Prostate gland (tissue), 2 donors: ENCODE measurements at regions not wholly inside any gene's neighbourhood (a gene's known extent, or its start where the extent isn't known, plus 50 kb on each side); places are given as distances from the start of the nearest gene placed in this dataset.

ENCODE experiments used
- DNase-seq: peaks from one replicate; pipeline ENCODE4 v3.0.0-alpha.2; 2019; ENCODE audit warnings: low spot score
- H3K27ac ChIP-seq, 2 donors: fragments of 200-600 bp; sonication (generic); 2 replicates each; pipeline ENCODE4 v1.5.1; 2017 to 2019
- H3K27me3 ChIP-seq: fragments of 200-600 bp; sonication (generic); replicated peaks from 2 replicates; pipeline ENCODE4 v1.5.1; 2019; ENCODE audit not compliant: insufficient read depth
- H3K36me3 ChIP-seq, 2 donors: fragments of 200-600 bp; sonication (generic); 1 replicate in 1 of 2; 2 replicates in 1 of 2; pipeline versions ENCODE4 v1.5.1 to v1.8.1; 2017 to 2019
- H3K4me1 ChIP-seq: fragments of 200-600 bp; sonication (generic); replicated peaks from 2 replicates; pipeline ENCODE4 v1.5.1; 2019
- H3K4me3 ChIP-seq, 2 donors: fragments of 200-600 bp; sonication (generic); 2 replicates each; pipeline ENCODE4 v1.5.1; 2017 to 2019
- H3K9me3 ChIP-seq: fragments of 200-600 bp; sonication (generic); 2 replicates; pipeline ENCODE4 v1.5.1; 2017
- CTCF ChIP-seq, 4 experiments: fragments of 200-600 bp in 2 of 4; fragments of 450-650 bp in 2 of 4; sonication (generic) in 2 of 4; IDR thresholded peaks; 1 replicate in 3 of 4; 2 replicates in 1 of 4; pipeline ENCODE4 v1.5.1; 2016 to 2019; ENCODE audit warnings: antibody characterized with exemption in 4 of 4, mild to moderate bottlenecking in 2 of 4, moderate library complexity in 2 of 4
- POLR2A ChIP-seq: fragments of 450-650 bp; IDR thresholded peaks from one replicate; pipeline ENCODE4 v1.6.1; 2016; ENCODE audit warnings: antibody characterized with exemption, mild to moderate bottlenecking
- POLR2AphosphoS5 ChIP-seq: sonication (generic); formaldehyde crosslinking; IDR thresholded peaks from one replicate; pipeline ENCODE4 v1.6.1; 2017; ENCODE audit warnings: antibody characterized with exemption
- WGBS: methylation state at CpG from one replicate; pipeline ENCODE4 v1.1.5; 2018; 5-methylcytosine and 5-hydroxymethylcytosine counted together
- intact Hi-C: fragments of 100-400 bp; cut with DNase I; formaldehyde crosslinking; loops from one replicate; pipeline ENCODE4 v1.14.2; 2022

GRCh38 chr9:8262625-8263622, 463.3 kb upstream of the DMAC1 start:
- H3K4me1 ChIP-seq: no peaks in the 10 kb centered on the region
- intact Hi-C loops: no loop called here
- no peak for DNase-seq
- no peak for TF ChIP-seq POLR2AphosphoS5
- no peak for TF ChIP-seq POLR2A
- TF ChIP-seq CTCF (IDR thresholded peaks at IDR 0.05): no peak
- no peaks in the 10 kb centered on the region for H3K27me3 ChIP-seq
- no peaks in the 10 kb centered on the region for H3K36me3 ChIP-seq
- H3K27ac ChIP-seq: no peak overlapping the region
- WGBS: 45% methylated on average over 6 of the region's 6 CpGs
- no peak overlapping the region for H3K4me3 ChIP-seq
- H3K9me3 ChIP-seq: no peaks in the 10 kb centered on the region

- Histone ChIP-seq H3K4me3 (no peak overlapping the region), H3K36me3 (no peaks in the 10 kb centered on the region), H3K27me3 (no peaks in the 10 kb centered on the region), H3K9me3 (no peaks in the 10 kb centered on the region), H3K27ac (no peak overlapping the region), H3K4me1 (no peaks in the 10 kb centered on the region)
- no peak for DNase-seq
- intact Hi-C loops: no loop called here
- no peak for TF ChIP-seq CTCF (IDR thresholded peaks at IDR 0.05)
- TF ChIP-seq POLR2AphosphoS5: no peak
- TF ChIP-seq POLR2A: no peak
- WGBS: 86% methylated on average over 3 of the region's 3 CpGs
Observed at GRCh38 chr9:8261737-8262136, 462.2 kb upstream of the DMAC1 start.

- H3K27ac ChIP-seq: no peak overlapping the region
- H3K4me3 ChIP-seq: no peak overlapping the region
- TF ChIP-seq POLR2AphosphoS5: no peak
- no peak for TF ChIP-seq CTCF (IDR thresholded peaks at IDR 0.05)
- no peak for TF ChIP-seq POLR2A
- H3K27me3 ChIP-seq: no peaks in the 10 kb centered on the region
- intact Hi-C loops: no loop called here
- no peaks in the 10 kb centered on the region for H3K9me3 ChIP-seq
- DNase-seq: no peak
- H3K4me1 ChIP-seq: no peaks in the 10 kb centered on the region
- no peaks in the 10 kb centered on the region for H3K36me3 ChIP-seq
- WGBS: 87% methylated on average over 4 of the region's 4 CpGs
Observed at GRCh38 chr9:8259028-8259427, 459.4 kb upstream of the DMAC1 start.

GRCh38 chr9:8256880-8257279, 457.3 kb upstream of the DMAC1 start:
- TF ChIP-seq CTCF (IDR thresholded peaks at IDR 0.05): no peak
- no peak for TF ChIP-seq POLR2AphosphoS5
- no peak for TF ChIP-seq POLR2A
- DNase-seq: no peak
- intact Hi-C loops: no loop called here
- no peaks in the 10 kb centered on the region for H3K27me3 ChIP-seq
- no peak overlapping the region for H3K27ac ChIP-seq
- no peaks in the 10 kb centered on the region for H3K36me3 ChIP-seq
- H3K4me1 ChIP-seq: no peaks in the 10 kb centered on the region
- no peak overlapping the region for H3K4me3 ChIP-seq
- H3K9me3 ChIP-seq: no peaks in the 10 kb centered on the region
- 79% methylated on average over 2 of the region's 2 CpGs for WGBS

- Histone ChIP-seq H3K4me1 (no peaks in the 10 kb centered on the region), H3K9me3 (no peaks in the 10 kb centered on the region), H3K27me3 (no peaks in the 10 kb centered on the region), H3K27ac (no peak overlapping the region), H3K36me3 (no peaks in the 10 kb centered on the region), H3K4me3 (no peak overlapping the region)
- TF ChIP-seq CTCF (IDR thresholded peaks at IDR 0.05): no peak
- DNase-seq: no peak
- intact Hi-C loops: no loop called here
Observed at GRCh38 chr9:8255850-8256249, 456.3 kb upstream of the DMAC1 start.
